Right lobe of liver (tissue), 4 donors: ENCODE measurements at regions not wholly inside any gene's neighbourhood (a gene's known extent, or its start where the extent isn't known, plus 50 kb on each side); places are given as distances from the start of the nearest gene placed in this dataset.

ENCODE experiments used
- POLR2A ChIP-seq: fragments of 450-650 bp; IDR thresholded peaks from one replicate; pipeline ENCODE4 v1.6.1; 2017; ENCODE audit warnings: antibody characterized with exemption, mild to moderate bottlenecking
- TF ChIP-seq, protein P1 (sequence below), 4 donors: fragments of 200-600 bp in 3 of 4; fragments of 450-650 bp in 1 of 4; IDR thresholded peaks; one replicate each; pipeline versions ENCODE4 v1.5.1 to v1.8.0; 2016 to 2022; ENCODE audit warnings: antibody characterized with exemption in 4 of 4, mild to moderate bottlenecking in 2 of 4
- donor health status: DM: no; HTN: no; CAD: no.
- donor health status: DM: no; HTN: no; CAD: no.
- donor health status: DM: no; HTN: yes; CAD: no.

DNA sequence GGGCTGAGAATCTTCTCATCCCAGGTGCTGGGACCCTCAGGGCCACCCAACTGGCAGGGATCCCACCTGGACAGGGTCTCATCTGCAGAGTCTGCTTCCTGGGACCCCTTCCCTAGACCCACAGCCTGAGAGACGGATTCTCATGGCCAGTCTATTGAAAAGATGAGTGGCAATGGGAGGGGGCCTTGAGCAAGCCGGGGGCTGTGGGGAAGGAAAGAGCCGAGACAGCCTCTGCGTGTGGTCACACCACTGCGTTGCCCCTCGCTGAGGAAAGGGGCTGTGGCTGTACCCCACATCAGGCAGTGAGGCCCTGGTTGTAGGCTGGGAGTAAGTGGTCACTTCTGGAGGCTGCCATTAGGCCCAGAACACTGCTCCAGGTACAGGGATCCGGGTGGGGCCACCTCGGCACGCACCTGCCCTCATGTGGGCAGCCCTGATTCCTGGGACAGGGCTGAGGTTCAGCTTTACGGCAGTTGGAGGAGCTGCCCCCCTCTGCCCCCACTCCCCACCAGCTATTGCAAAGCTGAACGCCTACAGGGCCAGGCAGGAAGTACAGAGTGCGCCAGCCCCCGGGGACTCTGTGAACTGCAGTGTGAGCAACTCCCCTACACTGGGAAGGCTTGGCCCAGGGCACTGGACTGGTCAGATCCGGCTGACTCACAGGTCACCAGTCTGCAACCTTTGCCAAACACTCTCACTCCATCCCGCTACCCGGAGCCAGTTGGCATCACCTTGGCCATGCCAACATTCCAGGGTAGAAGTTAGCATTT lies 106.9 kb downstream of the RIPK4 start:
- TF ChIP-seq POLR2A, result no peak
- TF ChIP-seq, protein P1, sequence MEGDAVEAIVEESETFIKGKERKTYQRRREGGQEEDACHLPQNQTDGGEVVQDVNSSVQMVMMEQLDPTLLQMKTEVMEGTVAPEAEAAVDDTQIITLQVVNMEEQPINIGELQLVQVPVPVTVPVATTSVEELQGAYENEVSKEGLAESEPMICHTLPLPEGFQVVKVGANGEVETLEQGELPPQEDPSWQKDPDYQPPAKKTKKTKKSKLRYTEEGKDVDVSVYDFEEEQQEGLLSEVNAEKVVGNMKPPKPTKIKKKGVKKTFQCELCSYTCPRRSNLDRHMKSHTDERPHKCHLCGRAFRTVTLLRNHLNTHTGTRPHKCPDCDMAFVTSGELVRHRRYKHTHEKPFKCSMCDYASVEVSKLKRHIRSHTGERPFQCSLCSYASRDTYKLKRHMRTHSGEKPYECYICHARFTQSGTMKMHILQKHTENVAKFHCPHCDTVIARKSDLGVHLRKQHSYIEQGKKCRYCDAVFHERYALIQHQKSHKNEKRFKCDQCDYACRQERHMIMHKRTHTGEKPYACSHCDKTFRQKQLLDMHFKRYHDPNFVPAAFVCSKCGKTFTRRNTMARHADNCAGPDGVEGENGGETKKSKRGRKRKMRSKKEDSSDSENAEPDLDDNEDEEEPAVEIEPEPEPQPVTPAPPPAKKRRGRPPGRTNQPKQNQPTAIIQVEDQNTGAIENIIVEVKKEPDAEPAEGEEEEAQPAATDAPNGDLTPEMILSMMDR (IDR thresholded peaks at IDR 0.05), result peak in 1 of 4 donors; percentile 27
